LNCAP (cell line): ENCODE measurements at regions not wholly inside any gene's neighbourhood (a gene's known extent, or its start where the extent isn't known, plus 50 kb on each side); places are given as distances from the start of the nearest gene placed in this dataset.

ENCODE experiments used
- CTCF ChIP-seq: fragments of 450-650 bp; IDR thresholded peaks from 2 replicates; pipeline ENCODE4 v1.5.1; 2017; ENCODE audit warnings: mild to moderate bottlenecking

- TF ChIP-seq CTCF: no peak
These were observed 102.0 kb downstream of the FSCB start for GRCh38 chr14:44405011-44405486.

- TF ChIP-seq CTCF: no peak
These were observed 102.5 kb downstream of the FSCB start for GRCh38 chr14:44404599-44404998.

GRCh38 chr14:44404036-44404435 is 103.0 kb downstream of the FSCB start:
- no peak for TF ChIP-seq CTCF

- no peak for TF ChIP-seq CTCF
These were observed 103.9 kb downstream of the FSCB start for GRCh38 chr14:44403193-44403592.

- TF ChIP-seq CTCF: no peak
These were observed 110.9 kb downstream of the FSCB start for GRCh38 chr14:44396226-44396625.

- TF ChIP-seq CTCF: no peak
These were observed 114.1 kb downstream of the FSCB start for GRCh38 chr14:44392984-44393383.

- no peak for TF ChIP-seq CTCF
These were observed 118.8 kb downstream of the FSCB start for GRCh38 chr14:44388306-44388705.

GRCh38 chr14:44385906-44386305 is 121.2 kb downstream of the FSCB start:
- no peak for TF ChIP-seq CTCF
